SU-DHL-6 (cell line): ENCODE measurements at regions not wholly inside any gene's neighbourhood (a gene's known extent, or its start where the extent isn't known, plus 50 kb on each side); places are given as distances from the start of the nearest gene placed in this dataset.

ENCODE experiments used
- H2AFZ ChIP-seq: fragments of 200-600 bp; sonication (generic); 2 replicates; pipeline ENCODE4 v1.6.1; 2014; ENCODE audit warnings: low read depth, mild to moderate bottlenecking, moderate library complexity, mixed read lengths, antibody characterized with exemption, low read length; ENCODE audit not compliant: severe bottlenecking
- H3F3A ChIP-seq: fragments of 200-600 bp; shearing (Covaris generic); 2 replicates; pipeline ENCODE4 v1.6.0; 2016; ENCODE audit warnings: antibody characterized with exemption, mild to moderate bottlenecking; ENCODE audit not compliant: insufficient read depth
- H3K27ac ChIP-seq: fragments of 200-600 bp; sonication (generic); 2 replicates; pipeline ENCODE4 v1.5.1; 2016; ENCODE audit warnings: low read depth, mild to moderate bottlenecking, low read length, moderate library complexity, mixed read lengths
- H3K27me3 ChIP-seq: fragments of 200-600 bp; sonication (generic), shearing (Covaris generic); 2 replicates; pipeline ENCODE4 v1.6.0; 2014; ENCODE audit warnings: mild to moderate bottlenecking, low read length
- H3K36me3 ChIP-seq: fragments of 200-600 bp; sonication (generic); 2 replicates; pipeline ENCODE4 v1.6.1; 2014; ENCODE audit warnings: mild to moderate bottlenecking, low read length, mixed read lengths
- H3K4me2 ChIP-seq: fragments of 300-600, 200-600 bp; shearing (Covaris generic), sonication (generic); 2 replicates; pipeline ENCODE4 v1.6.0; 2014; ENCODE audit warnings: low read length, low read depth, mild to moderate bottlenecking; ENCODE audit not compliant: poor library complexity, severe bottlenecking
- H3K4me3 ChIP-seq: fragments of 200-600 bp; sonication (generic); 2 replicates; pipeline ENCODE4 v1.5.1; 2014; ENCODE audit warnings: antibody characterized with exemption, low read length, mild to moderate bottlenecking, mixed read lengths; ENCODE audit not compliant: insufficient read depth, poor library complexity, severe bottlenecking
- H3K79me2 ChIP-seq: fragments of 200-600 bp; sonication (generic); 2 replicates; pipeline ENCODE4 v1.6.1; 2014; ENCODE audit warnings: mild to moderate bottlenecking, low read length, moderate library complexity; ENCODE audit not compliant: insufficient read depth
- H3K9ac ChIP-seq: fragments of 200-600 bp; sonication (generic); 2 replicates; pipeline ENCODE4 v1.7.0; 2014; ENCODE audit warnings: mild to moderate bottlenecking, low read length
- H3K9me2 ChIP-seq: fragments of 200-600 bp; sonication (generic); replicated peaks from 2 replicates; pipeline ENCODE4 v1.6.1; 2014; ENCODE audit warnings: low read length; ENCODE audit not compliant: insufficient read depth
- H3K9me3 ChIP-seq: fragments of 200-600 bp; sonication (generic); 2 replicates; pipeline ENCODE4 v1.6.1; 2014; ENCODE audit warnings: low read length, mixed read lengths; ENCODE audit not compliant: insufficient read depth
- H4K20me1 ChIP-seq: fragments of 200-600 bp; sonication (generic); 2 replicates; pipeline ENCODE4 v1.6.1; 2014; ENCODE audit warnings: low read depth, mild to moderate bottlenecking, antibody characterized with exemption, low read length, moderate library complexity, mixed read lengths
- EZH2phosphoT487 ChIP-seq: fragments of 200-600 bp; sonication (generic), shearing (Covaris generic); conservative IDR thresholded peaks from 2 replicates; pipeline ENCODE4 v1.6.1; 2018; ENCODE audit warnings: mild to moderate bottlenecking, antibody characterized with exemption, low read length, moderate library complexity, mixed read lengths
- TF ChIP-seq, protein P1 (sequence below): fragments of 200-600 bp; sonication (generic); IDR thresholded peaks from one replicate; pipeline ENCODE4 v1.5.1; 2017; ENCODE audit warnings: antibody characterized with exemption, mild to moderate bottlenecking, low read length, moderate library complexity; ENCODE audit not compliant: insufficient read depth, poor library complexity, severe bottlenecking

DNA sequence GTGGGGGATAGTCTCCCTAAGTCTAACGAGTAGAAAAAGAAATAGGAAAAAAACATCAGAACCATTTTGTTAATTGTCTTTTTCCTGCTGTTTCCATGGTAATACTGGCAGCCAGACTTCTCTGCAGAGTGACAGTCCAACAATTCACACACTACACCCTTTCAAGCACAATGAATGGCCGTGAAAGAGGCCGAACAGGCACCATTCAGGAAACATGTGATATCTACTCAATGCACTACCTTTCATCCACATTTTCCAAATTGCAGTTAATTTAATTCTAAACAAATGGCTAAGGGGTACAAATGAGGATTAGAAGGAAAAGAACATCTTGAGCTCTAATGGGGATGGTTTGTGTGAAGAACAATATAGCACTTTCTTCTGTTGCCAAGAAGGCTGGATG lies 358.5 kb upstream of the ANKRD30A start:
- TF ChIP-seq, protein P1, sequence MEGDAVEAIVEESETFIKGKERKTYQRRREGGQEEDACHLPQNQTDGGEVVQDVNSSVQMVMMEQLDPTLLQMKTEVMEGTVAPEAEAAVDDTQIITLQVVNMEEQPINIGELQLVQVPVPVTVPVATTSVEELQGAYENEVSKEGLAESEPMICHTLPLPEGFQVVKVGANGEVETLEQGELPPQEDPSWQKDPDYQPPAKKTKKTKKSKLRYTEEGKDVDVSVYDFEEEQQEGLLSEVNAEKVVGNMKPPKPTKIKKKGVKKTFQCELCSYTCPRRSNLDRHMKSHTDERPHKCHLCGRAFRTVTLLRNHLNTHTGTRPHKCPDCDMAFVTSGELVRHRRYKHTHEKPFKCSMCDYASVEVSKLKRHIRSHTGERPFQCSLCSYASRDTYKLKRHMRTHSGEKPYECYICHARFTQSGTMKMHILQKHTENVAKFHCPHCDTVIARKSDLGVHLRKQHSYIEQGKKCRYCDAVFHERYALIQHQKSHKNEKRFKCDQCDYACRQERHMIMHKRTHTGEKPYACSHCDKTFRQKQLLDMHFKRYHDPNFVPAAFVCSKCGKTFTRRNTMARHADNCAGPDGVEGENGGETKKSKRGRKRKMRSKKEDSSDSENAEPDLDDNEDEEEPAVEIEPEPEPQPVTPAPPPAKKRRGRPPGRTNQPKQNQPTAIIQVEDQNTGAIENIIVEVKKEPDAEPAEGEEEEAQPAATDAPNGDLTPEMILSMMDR, result no peak
- no peak for TF ChIP-seq EZH2phosphoT487
- Histone ChIP-seq H3K27me3 (no peaks in the 10 kb centered on the region), H3K79me2 (no peaks in the 10 kb centered on the region), H2AFZ (no peak overlapping the region), H3K4me2 (no peak overlapping the region), H3F3A (no peaks in the 10 kb centered on the region), H3K4me3 (no peak overlapping the region), H3K27ac (no peak overlapping the region), H4K20me1 (no peaks in the 10 kb centered on the region), H3K36me3 (no peaks in the 10 kb centered on the region), H3K9me3 (no peaks in the 10 kb centered on the region), H3K9me2 (no peaks in the 10 kb centered on the region), H3K9ac (no peak overlapping the region)

DNA sequence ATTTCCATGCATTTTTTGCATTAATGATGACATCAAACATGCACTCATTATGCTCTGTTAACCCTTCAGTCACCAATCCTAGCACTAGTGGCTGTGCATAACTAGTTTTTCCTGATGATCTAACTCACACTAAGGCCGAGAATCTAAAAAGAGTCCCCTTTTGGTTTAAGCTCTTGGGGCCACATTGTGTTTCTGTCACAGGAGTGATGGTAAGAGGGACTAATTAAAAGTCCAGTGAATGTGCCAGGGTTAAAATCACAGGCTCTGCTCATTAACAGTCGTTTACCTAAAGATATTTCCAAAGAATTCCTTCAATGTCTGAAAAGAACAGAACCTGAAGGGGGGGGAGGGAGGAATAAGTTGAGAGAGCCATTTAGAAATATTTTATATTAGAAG lies 359.0 kb upstream of the ANKRD30A start:
- no peaks in the 10 kb centered on the region for H3K9me3 ChIP-seq
- H3K79me2 ChIP-seq, result no peaks in the 10 kb centered on the region
- H3F3A ChIP-seq, result no peaks in the 10 kb centered on the region
- H3K27ac ChIP-seq, result no peak overlapping the region
- H3K4me2 ChIP-seq, result no peak overlapping the region
- no peak overlapping the region for H3K4me3 ChIP-seq
- no peak for TF ChIP-seq EZH2phosphoT487
- TF ChIP-seq, protein P1, result no peak
- no peaks in the 10 kb centered on the region for H3K9me2 ChIP-seq
- H2AFZ ChIP-seq, result no peak overlapping the region
- H3K27me3 ChIP-seq, result no peaks in the 10 kb centered on the region
- H3K9ac ChIP-seq, result no peak overlapping the region
- no peaks in the 10 kb centered on the region for H3K36me3 ChIP-seq
- no peaks in the 10 kb centered on the region for H4K20me1 ChIP-seq

DNA sequence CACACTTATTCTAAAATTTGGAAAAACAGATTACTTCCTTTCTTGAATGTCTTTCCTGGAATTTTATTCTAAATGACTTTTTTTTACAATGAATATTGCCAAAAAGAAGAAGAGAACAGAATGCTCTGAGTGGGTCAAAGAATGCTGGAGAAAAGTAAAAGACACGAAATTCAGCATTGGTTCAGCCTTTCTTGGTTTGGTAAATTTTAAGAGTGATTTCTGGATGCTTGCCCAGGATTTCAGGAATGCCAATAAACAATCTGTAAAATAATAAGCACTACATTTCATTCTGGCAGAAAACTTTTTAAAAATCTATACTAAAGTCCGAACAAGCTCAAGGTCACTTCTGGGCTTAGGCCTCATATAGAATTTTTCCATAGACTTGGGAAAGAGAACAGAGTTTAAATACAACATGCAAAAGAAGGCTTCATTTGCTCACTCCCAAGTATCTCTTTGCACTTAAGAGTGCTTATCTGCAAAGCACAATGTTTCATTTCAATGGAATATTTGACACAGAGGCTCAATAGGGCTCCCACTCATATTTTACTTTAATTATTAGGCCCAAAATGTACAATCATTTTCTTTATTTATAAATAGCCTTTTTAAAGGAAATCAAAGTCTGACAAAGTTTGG lies 359.5 kb upstream of the ANKRD30A start:
- H4K20me1 ChIP-seq, result no peaks in the 10 kb centered on the region
- no peaks in the 10 kb centered on the region for H3K9me2 ChIP-seq
- no peaks in the 10 kb centered on the region for H3K36me3 ChIP-seq
- no peaks in the 10 kb centered on the region for H3F3A ChIP-seq
- TF ChIP-seq, protein P1, result no peak
- no peak for TF ChIP-seq EZH2phosphoT487
- H3K4me2 ChIP-seq, result no peak overlapping the region
- H3K27ac ChIP-seq, result no peak overlapping the region
- no peaks in the 10 kb centered on the region for H3K9me3 ChIP-seq
- H3K4me3 ChIP-seq, result no peak overlapping the region
- no peak overlapping the region for H3K9ac ChIP-seq
- H3K27me3 ChIP-seq, result no peaks in the 10 kb centered on the region
- H2AFZ ChIP-seq, result no peak overlapping the region
- no peaks in the 10 kb centered on the region for H3K79me2 ChIP-seq
